HepG2 (cell line): ENCODE measurements at regions not wholly inside any gene's neighbourhood (a gene's known extent, or its start where the extent isn't known, plus 50 kb on each side); places are given as distances from the start of the nearest gene placed in this dataset.

Experiments
- ATAC-seq: fragments of 200-7000 bp; cut with Tn5 transposase; 3 replicates; pipeline ENCODE4 v1.9.1; 2020; ENCODE audit warnings: mild to moderate bottlenecking, moderate library complexity
- BruUV-seq: library from RNA; stranded (reverse); fragments of 400-500 nt; replicated peaks from 2 replicates; lab custom pipeline; 2021; lab: Mats Ljungman, UMichigan
- CTCF ChIA-PET: fragments of 300-600 bp; formaldehyde crosslinking; extraction: SDS; loops from one replicate; lab custom pipeline; 2021; ENCODE audit warnings: low total read pairs, inconsistent platforms, low intra/inter-chr PET ratio; lab: Yijun Ruan, JAX
- POLR2A ChIA-PET: fragments of 350-600 bp; sonication (Branson Sonifier 250); formaldehyde crosslinking; loops from one replicate; lab custom pipeline; 2020; ENCODE audit warnings: antibody characterized with exemption, inconsistent platforms; lab: Yijun Ruan, JAX
- DNase-seq: peaks from one replicate; pipeline ENCODE4 v3.0.0-alpha.2; 2015; ENCODE audit warnings: low spot score
- FAIRE-seq: peaks from 3 replicates; lab custom pipeline; 2011; peaks lifted over from hg19 to GRCh38; lab: Jason Lieb, UNC
- H2AFZ ChIP-seq: one replicate; pipeline ENCODE4 v1.6.1; 2011; ENCODE audit warnings: low read length, inconsistent platforms
- H3K27ac ChIP-seq: fragments of 300-600 bp; 3 replicates; pipeline ENCODE4 v1.8.0; 2011; ENCODE audit warnings: mixed run types, mild to moderate bottlenecking, mixed read lengths, low read length, inconsistent platforms; ENCODE audit not compliant: insufficient read depth; ENCODE audit errors: extremely low read length
- H3K27me3 ChIP-seq, 2 experiments: fragments of 200-600 bp in 1 of 2; 2 replicates in 1 of 2; 3 replicates in 1 of 2; pipeline versions ENCODE4 v1.6.0 to v1.8.0; 2011; ENCODE audit warnings: low read length in 2 of 2, mild to moderate bottlenecking in 2 of 2, moderate library complexity in 2 of 2, inconsistent platforms in 1 of 2; ENCODE audit not compliant: insufficient read depth in 2 of 2, control insufficient read depth in 1 of 2
- H3K36me3 ChIP-seq, 2 experiments: fragments of 200-600 bp in 1 of 2; replicated peaks in 1 of 2; 2 replicates in 1 of 2; 3 replicates in 1 of 2; pipeline versions ENCODE4 v1.5.1 to v1.8.0; 2011; ENCODE audit warnings: low read length in 2 of 2, inconsistent platforms in 1 of 2; ENCODE audit not compliant: insufficient read depth in 2 of 2, control insufficient read depth in 1 of 2
- H3K4me1 ChIP-seq: 2 replicates; pipeline ENCODE4 v1.5.1; 2012; ENCODE audit warnings: low read length, inconsistent platforms; ENCODE audit not compliant: insufficient read depth
- H3K4me2 ChIP-seq: 2 replicates; pipeline ENCODE4 v1.6.0; 2011; ENCODE audit warnings: low read depth, low read length, inconsistent platforms
- H3K4me3 ChIP-seq, 3 experiments: fragments of 200-600 bp in 1 of 3; sonication (generic), shearing (Covaris generic) in 1 of 3; replicated peaks in 1 of 3; 2 replicates each; pipeline ENCODE4 v1.5.1; 2011 to 2016; ENCODE audit warnings: low read length in 3 of 3, inconsistent platforms in 2 of 3, low read depth in 2 of 3, mild to moderate bottlenecking in 2 of 3, control low read depth in 1 of 3, mixed read lengths in 1 of 3; ENCODE audit not compliant: insufficient read depth in 1 of 3
- H3K79me2 ChIP-seq: one replicate; pipeline ENCODE4 v1.6.1; 2011; ENCODE audit warnings: low read length, inconsistent platforms; ENCODE audit not compliant: insufficient read depth
- H3K9ac ChIP-seq: 2 replicates; pipeline ENCODE4 v1.6.0; 2011; ENCODE audit warnings: mild to moderate bottlenecking, low read depth, low read length, inconsistent platforms; ENCODE audit not compliant: insufficient read depth
- H3K9me3 ChIP-seq: 2 replicates; pipeline ENCODE4 v1.5.1; 2012; ENCODE audit warnings: mild to moderate bottlenecking, low read length
- H4K20me1 ChIP-seq: 2 replicates; pipeline ENCODE4 v1.6.0; 2011; ENCODE audit warnings: inconsistent platforms, mild to moderate bottlenecking, low read length, moderate library complexity; ENCODE audit not compliant: insufficient read depth
- ARID4A ChIP-seq: sonication (generic); formaldehyde crosslinking; IDR thresholded peaks from 2 replicates; pipeline ENCODE4 v1.5.0; 2020; ENCODE audit warnings: mild to moderate bottlenecking, missing genetic modification reagents, borderline replicate concordance
- FOXP1 ChIP-seq, 2 experiments: fragments of 450-650 bp in 1 of 2; IDR thresholded peaks; 2 replicates each; pipeline ENCODE4 v1.6.1; 2017 to 2018; ENCODE audit warnings: antibody characterized with exemption in 1 of 2
- HOXA7 ChIP-seq: sonication (generic); formaldehyde crosslinking; IDR thresholded peaks from 2 replicates; pipeline ENCODE4 v1.8.1; 2022; ENCODE audit warnings: mild to moderate bottlenecking, missing genetic modification reagents, moderate library complexity
- NFE2 ChIP-seq: sonication (generic); formaldehyde crosslinking; IDR thresholded peaks from 2 replicates; pipeline ENCODE4 v1.4.0; 2020; ENCODE audit warnings: missing genetic modification reagents
- NFIC ChIP-seq: IDR thresholded peaks from 2 replicates; pipeline ENCODE4 v1.6.1; 2012; ENCODE audit warnings: mild to moderate bottlenecking, low read length, inconsistent platforms
- SIX4 ChIP-seq: sonication (generic); formaldehyde crosslinking; IDR thresholded peaks from 2 replicates; pipeline ENCODE4 v1.4.0; 2020; ENCODE audit warnings: missing genetic modification reagents
- SNAPC2 ChIP-seq: sonication (generic); formaldehyde crosslinking; IDR thresholded peaks from 2 replicates; pipeline ENCODE4 v1.8.1; 2022; ENCODE audit warnings: mild to moderate bottlenecking, missing genetic modification reagents
- ZNF207 ChIP-seq: fragments of 450-650 bp; IDR thresholded peaks from 2 replicates; pipeline ENCODE4 v1.6.1; 2016; ENCODE audit warnings: antibody characterized with exemption, borderline replicate concordance
- ZNF30 ChIP-seq: sonication (generic); formaldehyde crosslinking; IDR thresholded peaks from 2 replicates; pipeline ENCODE4 v1.5.0; 2020; ENCODE audit warnings: mild to moderate bottlenecking, missing genetic modification reagents
- ZNF549 ChIP-seq: sonication (generic); formaldehyde crosslinking; IDR thresholded peaks from 2 replicates; pipeline ENCODE4 v1.5.0; 2020; ENCODE audit warnings: missing genetic modification reagents
- ZNF652 ChIP-seq: IDR thresholded peaks from 2 replicates; pipeline ENCODE4 v1.6.1; 2016; ENCODE audit warnings: low read depth, borderline replicate concordance
- ZSCAN25 ChIP-seq: sonication (generic); formaldehyde crosslinking; IDR thresholded peaks from 2 replicates; pipeline ENCODE4 v1.8.0; 2022; ENCODE audit warnings: mild to moderate bottlenecking, missing genetic modification reagents
- WGBS: methylation state at CpG from one replicate; pipeline ENCODE4 v1.1.6; 2017; ENCODE audit warnings: low lambda C conversion rate; 5-methylcytosine and 5-hydroxymethylcytosine counted together
- in situ Hi-C: cut with HindIII; loops from 2 replicates; pipeline ENCODE4 v1.10.0; 2017; ENCODE audit warnings: low pct_unique_long_range_greater_than_20kb; ENCODE audit not compliant: extremely low pct_ligation_motif_present
- intact Hi-C: fragments of 100-400 bp; cut with micrococcal nuclease; formaldehyde crosslinking; loops from one replicate; pipeline ENCODE4 v1.10.0; 2022; ENCODE audit not compliant: unreplicated experiment
- TF ChIP-seq, protein P1 (sequence below): IDR thresholded peaks from 2 replicates; pipeline ENCODE4 v1.4.0; 2020; ENCODE audit warnings: mild to moderate bottlenecking, missing genetic modification reagents

- FAIRE-seq = no peak
- Histone ChIP-seq H4K20me1 (no peaks in the 10 kb centered on the region), H3K27me3 (no peaks in the 10 kb centered on the region; a peak in 1 of 5 replicates), H3K27ac (no peak overlapping the region), H3K9ac (no peak overlapping the region), H2AFZ (no peak overlapping the region), H3K4me2 (no peak overlapping the region), H3K4me1 (no peaks in the 10 kb centered on the region), H3K9me3 (no peaks in the 10 kb centered on the region), H3K79me2 (no peaks in the 10 kb centered on the region), H3K4me3 (no peak overlapping the region), H3K36me3 (no peaks in the 10 kb centered on the region)
- no TSS peak for BruUV-seq
- DNase-seq = no peak
- ChIA-PET POLR2A (no interaction called here), CTCF (no interaction called here)
- TF ChIP-seq FOXP1 (IDR thresholded peaks at IDR 0.05) = no peak
- no peak for TF ChIP-seq FOXP1 (CRISPR knock-in tag; IDR thresholded peaks at IDR 0.05)
- no peak for TF ChIP-seq ZNF30 (CRISPR knock-in tag)
- TF ChIP-seq ZSCAN25 (CRISPR knock-in tag) = no peak
- TF ChIP-seq SIX4 (CRISPR knock-in tag) = no peak
- no peak for TF ChIP-seq ZNF652 (CRISPR knock-in tag)
- no peak for TF ChIP-seq ZNF207
- no peak for TF ChIP-seq SNAPC2 (CRISPR knock-in tag)
- no peak for TF ChIP-seq ARID4A (CRISPR knock-in tag)
- TF ChIP-seq, protein P1, sequence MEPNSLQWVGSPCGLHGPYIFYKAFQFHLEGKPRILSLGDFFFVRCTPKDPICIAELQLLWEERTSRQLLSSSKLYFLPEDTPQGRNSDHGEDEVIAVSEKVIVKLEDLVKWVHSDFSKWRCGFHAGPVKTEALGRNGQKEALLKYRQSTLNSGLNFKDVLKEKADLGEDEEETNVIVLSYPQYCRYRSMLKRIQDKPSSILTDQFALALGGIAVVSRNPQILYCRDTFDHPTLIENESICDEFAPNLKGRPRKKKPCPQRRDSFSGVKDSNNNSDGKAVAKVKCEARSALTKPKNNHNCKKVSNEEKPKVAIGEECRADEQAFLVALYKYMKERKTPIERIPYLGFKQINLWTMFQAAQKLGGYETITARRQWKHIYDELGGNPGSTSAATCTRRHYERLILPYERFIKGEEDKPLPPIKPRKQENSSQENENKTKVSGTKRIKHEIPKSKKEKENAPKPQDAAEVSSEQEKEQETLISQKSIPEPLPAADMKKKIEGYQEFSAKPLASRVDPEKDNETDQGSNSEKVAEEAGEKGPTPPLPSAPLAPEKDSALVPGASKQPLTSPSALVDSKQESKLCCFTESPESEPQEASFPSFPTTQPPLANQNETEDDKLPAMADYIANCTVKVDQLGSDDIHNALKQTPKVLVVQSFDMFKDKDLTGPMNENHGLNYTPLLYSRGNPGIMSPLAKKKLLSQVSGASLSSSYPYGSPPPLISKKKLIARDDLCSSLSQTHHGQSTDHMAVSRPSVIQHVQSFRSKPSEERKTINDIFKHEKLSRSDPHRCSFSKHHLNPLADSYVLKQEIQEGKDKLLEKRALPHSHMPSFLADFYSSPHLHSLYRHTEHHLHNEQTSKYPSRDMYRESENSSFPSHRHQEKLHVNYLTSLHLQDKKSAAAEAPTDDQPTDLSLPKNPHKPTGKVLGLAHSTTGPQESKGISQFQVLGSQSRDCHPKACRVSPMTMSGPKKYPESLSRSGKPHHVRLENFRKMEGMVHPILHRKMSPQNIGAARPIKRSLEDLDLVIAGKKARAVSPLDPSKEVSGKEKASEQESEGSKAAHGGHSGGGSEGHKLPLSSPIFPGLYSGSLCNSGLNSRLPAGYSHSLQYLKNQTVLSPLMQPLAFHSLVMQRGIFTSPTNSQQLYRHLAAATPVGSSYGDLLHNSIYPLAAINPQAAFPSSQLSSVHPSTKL (CRISPR knock-in tag) = no peak
- no peak for TF ChIP-seq HOXA7
- TF ChIP-seq NFIC = no peak
- TF ChIP-seq ZNF549 (CRISPR knock-in tag) = no peak
- no peak for TF ChIP-seq NFE2 (CRISPR knock-in tag)
- intact Hi-C loops = no loop called here
- in situ Hi-C loops = no loop called here
- no peak for ATAC-seq
- WGBS = 3% methylated on average over 1 of the region's 1 CpG
Measured at GRCh38 chr16:55076053-55076452, 145.4 kb downstream of the IRX5 start.
